ENCODE measurements at regions not wholly inside any gene's neighbourhood (a gene's known extent, or its start where the extent isn't known, plus 50 kb on each side); places are given as distances from the start of the nearest gene placed in this dataset.

DNA sequence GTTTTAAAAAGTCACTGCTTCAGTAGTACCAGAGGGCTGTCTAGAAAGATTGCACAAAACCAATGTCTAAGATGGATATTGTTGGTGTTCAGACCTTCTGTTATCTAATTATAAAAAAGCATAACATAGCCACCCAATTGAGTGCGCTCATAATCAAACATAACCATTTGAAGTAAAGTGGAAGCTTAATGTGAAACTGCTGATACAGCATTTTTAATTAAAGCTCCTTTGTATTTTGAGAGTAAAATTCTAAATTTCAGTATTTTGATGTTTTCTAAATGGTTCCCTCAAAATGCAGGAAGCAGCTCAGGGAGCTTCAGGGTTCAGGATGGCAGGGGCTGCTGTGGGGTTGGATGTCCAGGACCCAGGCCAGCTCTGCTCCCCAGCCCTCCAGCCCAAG, 291.8 kb upstream of the ZFP64 start:
- H3K4me1 ChIP-seq = no peaks in the 10 kb centered on the region
- intact Hi-C loops (cut with DNase I) = no loop called here
- no peak overlapping the region for H3K4me3 ChIP-seq
- no peak for ATAC-seq
- no peak overlapping the region for H3K27ac ChIP-seq
- TF ChIP-seq CTCF (IDR thresholded peaks at IDR 0.05) = no peak
- no peaks in the 10 kb centered on the region for H3K27me3 ChIP-seq (ENCODE audit: low read depth)
- H3K9me3 ChIP-seq = no peaks in the 10 kb centered on the region
- DNase-seq = no peak
- H3K36me3 ChIP-seq = no peaks in the 10 kb centered on the region

- Histone ChIP-seq H3K4me3 (no peak overlapping the region), H3K36me3 (no peaks in the 10 kb centered on the region), H3K4me1 (no peaks in the 10 kb centered on the region), H3K27ac (no peak overlapping the region), H3K27me3 (ENCODE audit: low read depth) (no peaks in the 10 kb centered on the region), H3K9me3 (no peaks in the 10 kb centered on the region)
- intact Hi-C loops (cut with DNase I) = no loop called here
- no peak for TF ChIP-seq CTCF (IDR thresholded peaks at IDR 0.05)
- ATAC-seq (no peak), DNase-seq (no peak)
Observed at GRCh38 chr20:52482044-52482443, 290.5 kb upstream of the ZFP64 start.

- intact Hi-C loops (cut with DNase I) = no loop called here
- TF ChIP-seq CTCF (IDR thresholded peaks at IDR 0.05) = no peak
Observed at GRCh38 chr20:52481443-52481842, 289.9 kb upstream of the ZFP64 start.

GRCh38 chr20:52476074-52476750, 284.6 kb upstream of the ZFP64 start:
- no peak for TF ChIP-seq CTCF (IDR thresholded peaks at IDR 0.05)
- no peak for DNase-seq
- Histone ChIP-seq H3K9me3 (no peaks in the 10 kb centered on the region), H3K4me1 (no peaks in the 10 kb centered on the region), H3K36me3 (no peaks in the 10 kb centered on the region), H3K27ac (no peak overlapping the region), H3K27me3 (ENCODE audit: low read depth) (no peaks in the 10 kb centered on the region), H3K4me3 (no peak overlapping the region)
- no peak for ATAC-seq
- intact Hi-C loops (cut with DNase I) = no loop called here

More at GRCh38 chr20:52481443-52481842, 289.9 kb upstream of the ZFP64 start:
- H3K36me3 ChIP-seq = no peaks in the 10 kb centered on the region
- no peaks in the 10 kb centered on the region for H3K9me3 ChIP-seq
- no peak for ATAC-seq
- no peak overlapping the region for H3K4me3 ChIP-seq
- no peaks in the 10 kb centered on the region for H3K27me3 ChIP-seq (ENCODE audit: low read depth)
- H3K27ac ChIP-seq = no peak overlapping the region
- no peak for DNase-seq
- H3K4me1 ChIP-seq = no peaks in the 10 kb centered on the region

- no peak for DNase-seq
Observed at GRCh38 chr20:52473186-52473585, 281.6 kb upstream of the ZFP64 start.

More at GRCh38 chr20:52473186-52473585, 281.6 kb upstream of the ZFP64 start:
- H3K27me3 ChIP-seq (ENCODE audit: low read depth) = no peaks in the 10 kb centered on the region
- H3K4me3 ChIP-seq = no peak overlapping the region
- no peak for ATAC-seq
- no peaks in the 10 kb centered on the region for H3K36me3 ChIP-seq
- no peaks in the 10 kb centered on the region for H3K9me3 ChIP-seq
- intact Hi-C loops (cut with DNase I) = no loop called here
- H3K27ac ChIP-seq = no peak overlapping the region
- no peak for TF ChIP-seq CTCF (IDR thresholded peaks at IDR 0.05)
- H3K4me1 ChIP-seq = no peaks in the 10 kb centered on the region

All from lower lobe of right lung (tissue), 2 donors.